Transverse colon (tissue), 4 donors: ENCODE measurements at regions not wholly inside any gene's neighbourhood (a gene's known extent, or its start where the extent isn't known, plus 50 kb on each side); places are given as distances from the start of the nearest gene placed in this dataset.

Experiments
- CTCF ChIP-seq, 5 experiments: fragments of 200-600 bp in 3 of 5; fragments of 450-650 bp in 2 of 5; sonication (generic) in 3 of 5; IDR thresholded peaks; 1 replicate in 2 of 5; 2 replicates in 3 of 5; pipeline ENCODE4 v1.5.1; 2016 to 2017; ENCODE audit warnings: antibody characterized with exemption in 5 of 5, inconsistent platforms in 3 of 5, mild to moderate bottlenecking in 2 of 5, moderate library complexity in 1 of 5
- EP300 ChIP-seq: sonication (generic); formaldehyde crosslinking; IDR thresholded peaks from one replicate; pipeline ENCODE4 v1.6.1; 2017; ENCODE audit warnings: antibody characterized with exemption, low read depth
- POLR2A ChIP-seq: fragments of 450-650 bp; IDR thresholded peaks from one replicate; pipeline ENCODE4 v1.6.1; 2016; ENCODE audit warnings: antibody characterized with exemption, mild to moderate bottlenecking, moderate library complexity
- POLR2AphosphoS5 ChIP-seq, 3 donors: sonication (generic); formaldehyde crosslinking; IDR thresholded peaks; one replicate each; pipeline ENCODE4 v1.6.1; 2016; ENCODE audit warnings: antibody characterized with exemption in 3 of 3

- no peak for TF ChIP-seq CTCF (IDR thresholded peaks at IDR 0.05)
- TF ChIP-seq POLR2A: no peak
- no peak for TF ChIP-seq EP300
- no peak for TF ChIP-seq POLR2AphosphoS5 (IDR thresholded peaks at IDR 0.05)
Measured at GRCh38 chr14:46051796-46052195, 599.8 kb downstream of the RPL10L start.
